Stimulated activated CD4-positive, alpha-beta T cell treated with anti-CD3 and anti-CD28 coated beads, TNF-alpha, amount 100 ng/mL, for 4 hours (primary cell): ENCODE measurements at regions not wholly inside any gene's neighbourhood (a gene's known extent, or its start where the extent isn't known, plus 50 kb on each side); places are given as distances from the start of the nearest gene placed in this dataset.

Experiments used
- DNase-seq, 3 experiments: peaks; one replicate each; pipeline ENCODE4 v3.0.0-alpha.2; 2020; ENCODE audit warnings: low read depth in 3 of 3

DNA sequence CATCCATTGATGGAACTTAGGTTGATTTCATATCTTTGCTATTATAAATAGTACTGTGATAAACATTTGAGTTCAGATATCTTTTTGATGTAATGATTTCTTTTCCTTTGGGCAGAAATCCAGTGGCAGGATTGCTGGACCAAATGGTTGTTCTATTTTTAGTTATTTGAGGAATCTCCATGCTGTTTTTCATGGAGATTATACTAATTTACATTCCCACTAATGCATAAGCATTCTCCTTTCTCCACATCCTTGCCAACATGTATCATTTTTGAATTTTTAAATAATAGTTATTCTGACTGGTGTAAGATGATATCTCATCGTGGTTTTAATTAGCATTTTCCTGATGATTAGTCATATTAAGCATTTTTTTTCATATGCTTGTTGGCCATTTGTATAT is 144.0 kb upstream of the SUCLG2 start:
- no peak for DNase-seq

DNA sequence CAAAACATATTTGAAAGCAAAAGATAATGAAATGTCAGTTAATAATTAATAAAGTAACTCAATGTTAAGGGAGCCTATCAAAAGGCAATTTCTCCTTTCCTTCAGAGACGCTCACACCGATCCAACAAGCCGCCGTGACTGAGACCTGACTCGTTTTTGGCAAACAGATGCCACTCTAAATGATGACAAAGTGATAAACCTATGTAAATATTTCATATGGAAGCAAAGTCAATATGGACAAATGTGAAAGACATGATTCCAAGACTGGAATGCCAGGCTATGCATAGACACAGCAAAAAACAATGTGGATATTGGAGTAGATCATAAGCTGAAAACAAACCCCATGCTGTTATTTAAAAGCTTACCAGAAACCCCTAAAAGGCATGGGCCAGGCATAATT is 137.2 kb upstream of the SUCLG2 start:
- no peak for DNase-seq

DNA sequence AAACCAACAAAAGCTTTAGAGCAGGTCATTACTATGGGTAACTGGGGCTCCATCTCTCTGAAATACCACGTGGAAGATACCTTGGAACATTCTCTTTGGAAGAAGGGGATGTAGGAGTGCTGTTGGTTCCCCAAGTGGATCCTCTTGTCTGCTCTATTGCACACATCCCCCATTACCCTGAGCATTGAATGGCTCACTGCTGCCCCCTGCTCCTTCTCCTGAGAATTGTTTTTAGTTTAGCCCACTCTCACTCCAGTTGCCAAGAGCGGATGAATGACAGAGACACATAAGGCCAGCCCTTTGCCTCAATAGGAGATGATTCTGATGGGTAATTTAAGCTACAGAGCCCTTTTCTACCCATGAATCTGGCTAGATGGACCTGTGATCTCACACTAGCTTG is 135.6 kb upstream of the SUCLG2 start:
- DNase-seq, result peak; percentile 24 to 38 (median 24)

DNA sequence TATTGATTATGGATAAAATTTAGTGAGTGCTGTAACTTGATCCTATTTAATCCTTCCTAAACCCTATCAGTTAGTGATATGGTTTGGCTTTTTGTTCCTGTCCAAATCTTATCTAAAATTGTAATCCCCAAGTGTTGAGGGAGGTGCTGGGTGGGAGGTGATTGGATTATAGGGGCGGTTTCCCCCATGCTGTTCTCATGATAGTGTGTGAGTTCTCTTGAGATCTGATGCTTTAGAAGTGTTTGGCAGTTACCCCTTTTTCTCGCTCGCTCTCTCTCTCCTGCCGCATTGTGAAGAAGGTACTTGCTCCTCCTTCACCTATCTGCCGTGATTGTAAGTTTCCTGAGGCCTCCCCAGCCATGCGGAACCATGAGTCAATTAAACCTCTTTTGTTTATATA is 134.0 kb upstream of the SUCLG2 start:
- DNase-seq, result no peak

DNA sequence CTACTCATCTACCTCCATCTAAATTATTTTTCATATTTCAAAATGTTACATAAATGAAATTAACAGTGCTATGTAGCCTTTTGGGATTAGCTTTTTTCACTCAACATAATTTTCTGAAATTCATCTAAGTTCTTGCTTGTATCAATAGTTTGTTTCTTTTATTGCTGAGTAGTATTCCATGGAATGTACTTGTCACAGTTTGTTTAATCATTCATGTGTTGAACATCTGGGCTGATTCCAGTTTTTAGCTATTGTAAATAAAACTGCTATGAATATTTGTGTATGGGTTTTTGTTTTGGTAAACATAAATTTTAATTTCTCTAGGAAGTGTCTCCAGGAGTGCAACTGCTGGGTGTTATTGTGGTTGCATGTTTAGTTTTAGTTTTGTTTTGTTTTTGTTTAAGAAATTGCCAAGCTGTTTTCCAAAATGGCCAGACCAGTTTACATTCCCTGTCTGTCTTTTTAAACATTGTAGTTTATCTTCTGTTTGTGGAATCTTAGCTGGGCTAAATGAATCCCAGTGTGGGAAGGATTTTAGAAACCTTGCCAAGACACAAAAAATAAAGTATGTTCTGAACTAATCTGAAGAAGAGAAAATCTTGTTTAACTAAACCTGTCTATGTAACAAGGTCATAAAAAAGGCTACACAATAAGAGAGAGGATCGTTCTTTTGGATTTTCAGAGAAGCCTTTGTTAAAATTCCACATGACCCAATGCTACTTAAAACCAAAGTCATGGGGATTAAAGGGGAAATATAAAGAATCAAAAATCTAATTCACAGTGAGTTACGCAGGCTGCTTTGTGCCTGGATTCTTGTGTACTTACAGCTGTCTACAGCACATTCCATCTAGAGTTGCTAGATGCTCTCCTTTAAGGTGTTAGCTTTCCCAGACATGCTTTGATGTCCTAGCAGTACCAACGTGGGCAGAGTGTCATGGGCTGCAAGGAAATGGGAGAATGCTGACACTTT is 129.2 kb upstream of the SUCLG2 start:
- no peak for DNase-seq

DNA sequence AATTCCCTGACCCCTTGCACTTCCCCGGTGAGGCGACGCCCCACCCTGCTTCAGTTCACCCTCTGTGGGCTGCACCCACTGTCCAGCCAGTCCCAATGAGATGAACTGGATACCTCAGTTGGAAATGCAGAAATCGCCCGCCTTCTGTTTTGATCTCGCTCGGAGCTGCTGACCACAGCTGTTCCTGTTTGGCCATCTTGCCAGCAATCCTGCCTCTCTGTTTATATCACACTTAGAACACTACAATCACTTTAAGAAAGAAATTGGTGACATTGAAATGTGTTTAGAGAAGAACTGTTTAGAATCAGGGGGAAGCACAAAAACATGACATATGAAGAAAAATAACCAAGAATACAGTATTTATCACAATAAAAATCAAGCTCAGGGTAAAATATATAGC is 127.5 kb upstream of the SUCLG2 start:
- no peak for DNase-seq

DNA sequence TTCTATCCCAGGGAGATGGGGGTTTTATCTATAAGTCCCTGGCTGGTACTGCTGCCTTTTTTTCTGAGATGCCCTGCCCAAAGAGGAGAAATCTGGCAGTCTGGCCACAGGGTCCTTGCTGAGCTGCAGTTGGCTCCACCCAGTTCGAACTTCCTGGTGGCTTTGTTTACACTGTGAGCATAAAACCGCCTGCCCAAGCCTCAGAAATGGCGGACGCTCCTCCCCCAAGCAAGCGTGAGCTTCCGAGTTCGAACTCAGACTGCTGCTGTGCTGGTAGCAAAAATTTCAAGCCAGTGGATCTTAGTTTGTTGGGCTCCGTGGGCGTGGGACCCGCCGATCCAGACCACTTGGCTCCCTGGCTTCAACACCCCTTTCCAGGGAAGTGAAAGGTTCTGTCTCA is 126.8 kb upstream of the SUCLG2 start:
- no peak for DNase-seq

DNA sequence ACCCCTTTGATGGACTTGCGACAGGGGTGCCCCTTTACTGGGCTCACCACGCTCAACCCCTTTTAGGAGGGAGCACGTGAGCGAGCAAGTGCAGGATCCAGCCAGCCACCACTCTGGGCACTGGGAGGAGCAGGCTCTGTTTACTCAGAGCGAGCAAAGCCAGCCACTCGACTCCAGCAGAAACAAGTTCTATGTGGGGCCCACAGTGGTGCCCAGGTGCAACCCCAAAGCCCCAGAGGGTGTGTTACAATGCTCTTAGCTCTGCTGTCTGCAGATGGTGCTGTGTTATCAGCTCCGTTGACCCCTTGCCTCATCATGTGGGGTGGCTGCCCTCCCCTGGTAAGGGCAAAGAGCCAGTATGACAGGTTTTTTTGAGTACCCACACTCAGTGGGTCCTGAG is 120.3 kb upstream of the SUCLG2 start:
- DNase-seq, result no peak

DNA sequence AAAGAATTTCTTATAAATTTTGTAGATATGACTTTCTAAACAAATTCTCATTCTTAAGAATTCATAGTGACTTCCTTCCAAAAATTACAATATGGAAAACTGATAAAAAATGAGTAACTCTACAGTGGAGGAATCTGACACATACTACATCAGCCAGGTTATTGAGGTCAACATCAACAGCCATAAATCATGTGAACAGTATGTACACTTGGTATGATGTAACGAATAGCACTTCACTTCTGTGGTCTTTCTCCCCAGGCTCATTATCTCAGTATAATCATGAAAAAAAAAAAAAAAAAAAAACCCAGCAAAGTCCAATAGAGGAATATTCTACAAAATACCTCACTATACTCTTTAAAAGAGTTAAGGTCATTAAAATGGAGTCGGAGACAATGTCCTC is 111.2 kb upstream of the SUCLG2 start:
- DNase-seq, result no peak

DNA sequence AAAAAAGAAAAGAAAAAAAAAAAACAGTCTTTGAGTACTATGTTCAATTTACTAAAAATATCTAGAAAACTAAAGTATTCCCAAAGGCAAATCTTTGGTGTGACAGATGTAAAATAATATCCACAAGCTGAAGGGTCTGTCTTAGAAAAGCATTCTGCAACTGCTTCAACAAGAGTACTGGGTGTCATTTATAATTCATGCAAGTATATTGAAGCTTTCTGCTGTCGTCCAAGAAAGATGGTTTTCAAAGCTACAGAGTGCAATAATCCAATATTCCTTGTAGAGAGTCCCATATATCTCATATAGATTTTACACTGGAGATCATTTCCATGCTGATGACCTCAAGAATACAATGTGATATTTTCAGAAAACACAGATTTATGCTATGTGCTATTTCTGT is 90.9 kb upstream of the SUCLG2 start:
- no peak for DNase-seq

DNA sequence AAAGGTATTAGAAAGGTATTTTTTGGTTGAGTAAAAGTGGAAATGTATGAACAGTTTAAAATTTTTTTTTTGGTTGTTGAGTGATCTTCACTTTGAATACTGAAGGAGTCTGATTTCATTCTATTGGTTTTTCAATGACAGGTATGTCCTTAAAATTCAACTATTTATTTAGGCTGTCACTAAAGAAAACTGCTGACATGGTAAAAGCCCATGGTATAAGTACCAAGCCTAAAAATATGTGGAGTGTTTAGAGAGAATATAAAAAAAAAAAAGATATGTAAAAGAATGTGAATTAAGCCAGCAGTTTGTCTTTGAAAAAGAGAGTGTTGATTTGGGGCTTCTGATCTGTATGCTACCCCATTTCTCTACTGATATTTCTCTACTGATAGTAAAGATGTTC is 90.3 kb upstream of the SUCLG2 start:
- no peak for DNase-seq

DNA sequence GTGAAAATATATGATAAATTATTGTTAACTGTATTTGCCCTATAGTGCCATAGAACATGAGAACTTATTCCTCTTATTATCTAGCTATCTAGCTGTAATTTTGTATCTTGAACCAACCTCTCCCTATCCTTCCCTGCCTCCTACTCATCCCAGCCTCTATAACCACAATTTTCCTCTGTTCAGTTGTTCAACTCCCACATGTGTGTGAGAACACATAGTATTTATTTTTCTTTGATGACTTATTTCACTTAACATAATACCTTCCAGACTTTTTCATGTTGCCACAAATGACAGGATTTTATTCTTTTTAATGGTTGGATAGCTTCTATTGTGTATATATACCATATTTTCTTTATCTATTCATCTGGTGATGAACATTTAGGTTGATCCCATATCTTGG is 85.4 kb upstream of the SUCLG2 start:
- no peak for DNase-seq

DNA sequence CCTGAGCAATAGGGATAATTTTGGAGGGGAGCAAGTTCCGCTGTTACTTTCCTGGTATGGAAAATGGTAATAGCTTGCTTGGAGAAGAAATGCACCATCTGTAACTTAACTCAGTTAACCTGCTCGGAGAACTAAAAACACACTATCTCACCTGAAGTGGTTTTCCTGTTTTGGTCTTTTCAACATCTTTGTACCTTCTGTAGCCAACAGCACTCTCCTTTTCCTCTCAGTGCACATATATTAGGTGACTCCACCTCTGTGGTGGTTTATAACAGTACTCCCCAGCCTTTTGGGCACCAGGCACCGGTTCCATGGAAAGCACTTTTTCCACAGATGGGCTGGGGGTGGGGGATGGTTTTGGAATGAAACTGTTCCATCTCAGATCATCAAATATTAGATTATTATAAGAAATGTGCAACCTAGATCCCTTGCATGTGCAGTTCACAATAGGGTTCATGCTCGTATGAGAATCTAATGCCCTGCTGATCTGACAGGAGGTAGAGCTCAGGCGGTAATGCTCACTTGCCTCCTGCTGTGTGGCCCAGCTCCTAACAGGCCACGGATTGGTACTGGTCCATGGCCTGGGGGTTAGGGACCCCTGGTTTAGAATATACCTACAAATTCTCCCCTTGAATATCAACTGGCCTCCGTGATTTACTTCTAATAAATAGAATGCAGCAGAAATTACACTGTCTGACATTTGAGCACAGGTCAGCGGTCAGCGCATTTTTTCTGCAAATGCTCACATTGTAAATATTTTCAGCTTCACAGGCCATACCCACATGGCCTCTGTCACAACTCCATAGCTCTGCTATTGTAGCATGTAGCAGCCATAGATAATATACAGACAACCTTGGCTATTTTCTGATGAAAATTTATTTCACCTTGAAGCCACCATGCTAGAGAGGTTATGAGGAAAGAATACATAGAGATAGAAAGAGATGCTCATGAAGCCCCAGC is 83.8 kb upstream of the SUCLG2 start:
- no peak for DNase-seq

DNA sequence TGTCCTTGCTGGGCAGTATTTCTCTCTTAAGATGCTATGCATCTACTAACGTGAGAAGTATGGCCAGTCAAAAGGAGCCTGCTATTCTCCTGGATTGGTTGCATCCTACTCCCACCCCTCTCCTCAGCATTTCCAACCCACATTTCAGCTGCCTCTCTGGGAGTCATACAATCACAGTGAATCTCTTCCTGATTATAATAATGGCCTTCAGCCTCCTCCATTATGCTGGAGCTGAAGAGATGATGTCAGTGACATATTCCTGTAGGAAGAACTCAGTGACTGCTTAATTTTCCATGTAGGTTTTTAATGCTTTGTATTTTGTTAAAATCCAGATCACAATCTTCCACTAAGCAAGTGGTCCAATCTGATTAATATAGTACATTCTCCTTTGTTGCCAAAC is 82.7 kb upstream of the SUCLG2 start:
- DNase-seq, result no peak

DNA sequence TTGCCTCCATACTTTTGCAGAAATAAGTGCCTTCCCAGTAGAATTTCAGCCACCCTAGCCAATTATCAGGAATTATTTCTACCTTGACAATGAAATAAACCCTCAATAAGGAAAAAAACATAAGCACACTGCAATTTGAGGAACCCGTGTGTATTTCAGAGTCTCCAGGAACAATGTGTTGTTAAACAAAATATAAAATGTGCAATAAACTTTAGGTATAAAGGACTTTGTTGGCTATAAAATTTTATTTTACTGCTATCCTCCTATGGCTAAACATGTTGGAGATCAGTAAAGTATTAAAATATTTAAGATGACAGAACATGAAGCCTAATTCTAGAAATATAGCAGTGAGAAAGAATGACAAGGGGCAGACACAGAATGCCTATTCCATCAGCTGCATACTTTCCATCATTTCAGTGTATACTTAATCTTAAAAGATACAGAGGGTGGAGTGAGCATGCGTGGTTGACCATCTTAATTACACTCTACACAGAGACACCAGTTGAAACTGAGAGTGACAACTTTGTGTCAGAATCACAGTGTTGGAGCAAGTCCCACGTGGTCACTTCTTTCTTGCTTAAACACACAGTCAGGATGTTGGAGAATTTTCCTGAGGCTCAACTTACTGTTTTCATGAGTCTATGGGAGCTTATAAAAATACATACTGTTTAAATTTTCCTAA is 79.0 kb upstream of the SUCLG2 start:
- no peak for DNase-seq

DNA sequence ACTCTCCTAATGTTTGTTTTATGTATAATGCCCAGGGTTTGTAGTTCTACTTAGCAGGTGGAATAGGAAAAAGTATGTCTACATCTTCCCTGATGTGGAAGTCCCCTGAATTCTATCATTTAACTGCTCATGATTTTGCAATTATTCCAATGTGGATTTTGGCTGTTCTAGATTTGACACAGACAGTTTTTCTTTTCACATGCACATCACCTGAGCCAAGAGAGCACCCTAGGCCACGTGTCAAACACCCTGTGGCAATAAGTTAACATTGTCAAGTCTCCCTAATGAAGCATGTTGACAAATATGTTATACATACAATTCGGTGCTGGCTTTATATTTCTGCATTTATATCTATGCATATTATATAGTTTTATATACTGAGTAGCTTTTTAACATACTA is 70.0 kb upstream of the SUCLG2 start:
- DNase-seq, result no peak

DNA sequence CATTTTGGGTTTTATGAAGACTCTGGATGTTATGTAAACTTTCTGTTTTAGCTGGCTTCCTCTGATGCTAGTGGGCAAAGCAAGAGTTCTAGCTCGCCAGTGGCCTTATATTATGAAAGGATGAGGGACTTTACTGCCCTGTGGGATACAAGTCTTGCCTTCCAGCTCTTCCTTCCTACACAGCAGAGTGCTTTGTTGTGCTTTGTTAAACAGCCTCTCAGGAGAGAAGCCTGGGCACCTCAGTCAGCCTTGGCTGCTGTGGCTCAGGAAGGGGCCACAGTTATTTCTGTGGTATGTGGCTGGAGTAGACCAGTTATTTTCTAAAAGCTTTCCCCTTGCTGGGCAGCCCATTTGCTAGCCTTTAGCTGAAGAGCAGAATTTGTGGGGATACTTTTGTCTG is 69.5 kb upstream of the SUCLG2 start:
- DNase-seq, result no peak

DNA sequence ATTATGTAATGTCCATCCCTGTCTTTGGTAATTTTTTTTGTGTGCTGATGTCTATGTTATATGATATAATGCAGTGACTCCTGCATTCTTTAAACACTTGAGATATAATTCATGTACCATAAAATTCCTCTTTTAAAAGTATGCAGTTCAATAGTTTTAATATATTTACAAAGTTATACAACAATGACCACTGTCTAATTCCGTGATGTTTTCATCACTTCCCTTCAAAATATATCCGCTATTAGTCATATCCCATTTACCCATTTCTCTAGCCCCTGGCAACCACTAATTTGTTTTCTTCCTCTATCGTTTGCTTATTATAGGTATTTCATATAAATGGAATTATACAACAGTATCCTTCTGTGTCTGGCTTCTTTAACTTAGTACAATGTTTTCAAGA is 64.9 kb upstream of the SUCLG2 start:
- DNase-seq, result no peak

DNA sequence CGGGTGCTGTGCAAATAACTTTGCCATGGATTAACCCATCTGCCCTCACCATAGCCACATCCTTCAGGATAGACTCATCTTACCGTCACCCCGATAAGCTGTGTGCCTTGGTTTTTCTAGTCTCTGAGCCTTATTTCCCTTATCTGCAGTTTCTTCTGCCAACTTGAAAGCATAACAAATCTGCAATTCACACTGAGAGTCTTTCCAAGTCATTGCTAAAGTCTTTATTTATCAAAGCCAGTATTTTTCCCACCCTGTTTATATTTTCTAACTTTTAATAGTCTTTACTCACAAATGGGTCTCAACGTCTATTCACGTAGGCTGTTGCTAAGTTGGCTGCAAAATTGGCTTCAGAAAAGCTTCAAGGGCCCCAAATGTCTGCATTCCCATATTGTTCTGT is 61.6 kb upstream of the SUCLG2 start:
- no peak for DNase-seq

DNA sequence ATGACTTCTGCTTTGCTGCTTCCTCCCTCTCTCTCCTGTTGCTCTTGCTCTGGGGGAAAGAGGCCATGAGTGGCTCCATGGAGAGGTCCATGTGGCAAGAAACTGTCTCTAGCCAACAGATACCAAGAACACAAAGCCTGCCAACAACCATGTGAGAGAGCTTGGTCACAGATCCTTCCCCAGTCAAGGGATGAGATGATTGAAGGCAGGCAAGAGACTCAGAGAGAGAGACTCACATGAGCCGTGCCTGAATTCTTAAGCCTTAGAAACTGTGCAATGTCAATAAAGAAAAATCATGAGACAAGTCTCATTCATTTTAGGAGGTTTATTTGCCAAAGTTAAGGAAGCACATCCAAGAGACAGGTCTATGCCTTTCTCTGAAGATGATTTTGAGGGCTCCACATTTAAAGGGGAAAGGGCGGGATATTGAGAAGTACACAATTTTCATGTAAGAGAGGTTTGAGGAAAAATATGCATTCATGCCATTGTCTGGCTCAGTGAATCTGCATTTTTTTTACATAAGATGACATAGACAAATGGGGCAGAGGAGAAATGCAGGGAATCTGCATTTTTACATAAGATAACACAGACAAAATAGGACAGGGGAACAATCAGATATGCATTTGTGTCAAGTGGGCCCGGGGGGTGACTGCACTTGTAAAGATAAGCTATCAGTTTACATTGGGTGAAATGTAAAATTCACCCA is 59.5 kb upstream of the SUCLG2 start:
- no peak for DNase-seq

DNA sequence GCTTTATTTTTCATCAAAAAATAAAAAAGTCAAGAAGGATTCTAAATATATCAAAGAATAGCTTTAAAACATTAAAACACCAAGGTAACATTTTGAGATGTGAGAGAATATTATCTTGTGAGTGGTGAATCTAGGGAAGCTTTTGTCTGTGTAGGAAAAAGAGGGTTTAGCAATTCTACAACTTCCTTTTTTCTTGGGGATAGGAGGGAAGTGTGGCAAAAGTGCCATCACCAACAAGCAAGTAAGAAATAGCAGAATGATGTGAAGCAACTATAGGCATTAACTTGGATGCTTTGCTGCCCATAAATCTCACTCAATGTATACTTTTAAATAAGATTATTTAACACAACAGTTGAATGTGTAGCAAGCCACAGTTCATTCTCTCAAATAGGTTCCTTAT is 57.8 kb upstream of the SUCLG2 start:
- no peak for DNase-seq

DNA sequence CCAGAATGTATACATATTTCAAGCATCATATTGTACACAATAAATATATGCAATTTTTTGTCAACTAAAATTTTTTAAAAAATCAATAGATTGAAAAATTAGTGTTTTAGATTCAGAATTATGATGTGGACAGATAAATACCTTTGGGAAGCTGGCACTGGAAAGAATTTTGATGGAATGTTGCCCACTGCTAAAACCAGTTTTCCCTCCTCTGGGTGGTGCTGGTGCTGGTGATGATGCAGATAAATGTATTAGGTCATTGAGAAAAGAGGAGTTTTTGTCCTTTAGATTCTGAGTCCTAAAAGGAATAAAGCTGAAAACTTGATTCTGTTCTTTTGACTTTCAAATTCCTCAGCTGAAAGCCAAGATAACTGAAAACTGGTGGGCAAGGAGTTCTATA is 56.0 kb upstream of the SUCLG2 start:
- DNase-seq, result no peak
